Adipocyte (in vitro differentiated cells): ENCODE measurements at regions not wholly inside any gene's neighbourhood (a gene's known extent, or its start where the extent isn't known, plus 50 kb on each side); places are given as distances from the start of the nearest gene placed in this dataset.

Experiments
- DNase-seq: peaks from one replicate; pipeline ENCODE4 v3.0.0-alpha.2; 2015; ENCODE audit warnings: low read depth
- H3K27me3 ChIP-seq: replicated peaks from 2 replicates; pipeline ENCODE4 v1.7.0; 2013; ENCODE audit warnings: mild to moderate bottlenecking, low read length, moderate library complexity; ENCODE audit not compliant: control insufficient read depth, insufficient read depth
- H3K36me3 ChIP-seq: 2 replicates; pipeline ENCODE4 v1.7.0; 2013; ENCODE audit warnings: low read length, mild to moderate bottlenecking, moderate library complexity; ENCODE audit not compliant: control insufficient read depth, insufficient read depth, severe bottlenecking
- H3K4me1 ChIP-seq: 2 replicates; pipeline ENCODE4 v1.7.0; 2013; ENCODE audit warnings: mild to moderate bottlenecking, low read length, moderate library complexity; ENCODE audit not compliant: control insufficient read depth, insufficient read depth
- H3K4me3 ChIP-seq: 2 replicates; pipeline ENCODE4 v1.7.0; 2013; ENCODE audit warnings: mild to moderate bottlenecking, low read length, moderate library complexity
- H3K9ac ChIP-seq: 2 replicates; pipeline ENCODE4 v1.7.0; 2013; ENCODE audit warnings: mild to moderate bottlenecking, low read length, moderate library complexity
- H3K9me3 ChIP-seq: 2 replicates; pipeline ENCODE4 v1.7.0; 2013; ENCODE audit warnings: mild to moderate bottlenecking, low read length, moderate library complexity; ENCODE audit not compliant: control insufficient read depth

DNA sequence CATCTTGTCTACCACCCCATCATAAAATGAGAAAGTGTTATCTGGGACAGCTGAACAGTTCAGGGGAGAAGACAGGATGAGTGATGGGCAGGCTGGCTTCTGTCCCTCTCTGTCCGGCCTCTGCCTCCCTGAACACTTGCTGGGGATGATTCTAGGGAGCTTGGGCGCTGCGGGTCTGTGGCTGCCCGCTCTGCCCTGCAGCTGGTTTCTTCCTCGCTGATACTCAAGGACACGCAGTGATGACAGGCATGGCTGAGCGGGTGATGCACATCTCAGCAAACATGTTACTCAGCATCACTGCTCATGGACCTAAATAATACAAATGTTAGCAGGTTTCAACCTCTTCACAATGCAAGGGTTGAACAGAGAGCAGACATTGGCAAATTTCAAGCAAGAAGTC, 161.1 kb downstream of the TMEM18 start:
- no peak overlapping the region for H3K4me3 ChIP-seq
- no peak for DNase-seq
- no peaks in the 10 kb centered on the region for H3K36me3 ChIP-seq
- no peaks in the 10 kb centered on the region for H3K27me3 ChIP-seq
- no peaks in the 10 kb centered on the region for H3K4me1 ChIP-seq
- no peaks in the 10 kb centered on the region for H3K9me3 ChIP-seq
- no peak overlapping the region for H3K9ac ChIP-seq

DNA sequence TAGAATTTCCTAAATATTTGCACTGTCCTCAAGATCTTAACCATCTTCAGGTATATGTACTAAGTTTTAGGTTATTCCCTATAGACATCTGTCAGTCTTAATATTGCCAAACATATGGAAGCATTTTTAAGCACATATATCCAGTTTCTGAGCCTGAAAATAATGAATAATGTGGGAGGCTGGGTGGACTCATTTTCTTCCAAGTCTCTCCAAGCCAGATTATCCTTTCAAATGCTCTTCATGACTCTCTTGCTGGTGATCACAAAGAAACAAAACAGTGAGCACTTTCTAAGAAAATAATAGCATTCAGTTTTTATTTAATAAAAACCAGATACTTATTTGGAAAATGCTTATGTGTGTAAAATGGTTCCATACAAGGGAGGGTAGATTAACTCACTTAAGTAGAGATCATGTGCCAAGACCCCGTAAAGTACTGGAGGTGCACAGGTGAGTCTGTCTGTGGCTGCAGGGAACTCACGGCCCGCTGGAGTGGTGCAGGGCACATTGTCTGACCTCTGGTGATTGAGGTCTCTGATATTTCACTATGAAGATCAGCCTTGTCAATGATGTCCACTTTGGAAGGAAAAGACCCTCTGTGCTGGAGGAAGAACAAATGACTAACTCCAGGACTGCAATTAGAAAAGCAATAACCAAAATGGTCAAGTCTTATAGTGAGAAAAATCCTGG, 161.6 kb downstream of the TMEM18 start:
- Histone ChIP-seq H3K4me3 (no peak overlapping the region), H3K9me3 (no peaks in the 10 kb centered on the region), H3K4me1 (no peaks in the 10 kb centered on the region), H3K36me3 (no peaks in the 10 kb centered on the region), H3K9ac (no peak overlapping the region), H3K27me3 (no peaks in the 10 kb centered on the region)
- no peak for DNase-seq

- H3K4me3 ChIP-seq, result no peak overlapping the region
- H3K27me3 ChIP-seq, result no peaks in the 10 kb centered on the region
- peaks cover 3% of the 10 kb centered on the region for H3K9me3 ChIP-seq
- H3K9ac ChIP-seq, result no peak overlapping the region
- no peaks in the 10 kb centered on the region for H3K4me1 ChIP-seq
- no peak for DNase-seq
- no peaks in the 10 kb centered on the region for H3K36me3 ChIP-seq
Measured at GRCh38 chr2:513981-514706, 163.1 kb downstream of the TMEM18 start.

- peaks cover 3% of the 10 kb centered on the region for H3K27me3 ChIP-seq
- DNase-seq, result no peak
- peaks cover 4% of the 10 kb centered on the region for H3K9me3 ChIP-seq
- H3K9ac ChIP-seq, result no peak overlapping the region
- H3K4me1 ChIP-seq, result no peaks in the 10 kb centered on the region
- H3K36me3 ChIP-seq, result no peaks in the 10 kb centered on the region
- no peak overlapping the region for H3K4me3 ChIP-seq
Measured at GRCh38 chr2:510839-511238, 166.4 kb downstream of the TMEM18 start.

GRCh38 chr2:509888-510287, 167.3 kb downstream of the TMEM18 start:
- Histone ChIP-seq H3K27me3 (peaks cover 3% of the 10 kb centered on the region), H3K4me1 (no peaks in the 10 kb centered on the region), H3K4me3 (no peak overlapping the region), H3K36me3 (no peaks in the 10 kb centered on the region), H3K9ac (no peak overlapping the region), H3K9me3 (peaks cover 4% of the 10 kb centered on the region)
- DNase-seq, result no peak

GRCh38 chr2:508121-508520, 169.1 kb downstream of the TMEM18 start:
- peaks cover 3% of the 10 kb centered on the region for H3K27me3 ChIP-seq

GRCh38 chr2:506866-507265, 170.3 kb downstream of the TMEM18 start:
- peaks cover 3% of the 10 kb centered on the region for H3K27me3 ChIP-seq
- no peak for DNase-seq

More at GRCh38 chr2:508121-508520, 169.1 kb downstream of the TMEM18 start:
- Histone ChIP-seq H3K4me1 (no peaks in the 10 kb centered on the region), H3K36me3 (no peaks in the 10 kb centered on the region), H3K9me3 (peaks cover 4% of the 10 kb centered on the region), H3K9ac (no peak overlapping the region), H3K4me3 (no peak overlapping the region)
- no peak for DNase-seq

DNA sequence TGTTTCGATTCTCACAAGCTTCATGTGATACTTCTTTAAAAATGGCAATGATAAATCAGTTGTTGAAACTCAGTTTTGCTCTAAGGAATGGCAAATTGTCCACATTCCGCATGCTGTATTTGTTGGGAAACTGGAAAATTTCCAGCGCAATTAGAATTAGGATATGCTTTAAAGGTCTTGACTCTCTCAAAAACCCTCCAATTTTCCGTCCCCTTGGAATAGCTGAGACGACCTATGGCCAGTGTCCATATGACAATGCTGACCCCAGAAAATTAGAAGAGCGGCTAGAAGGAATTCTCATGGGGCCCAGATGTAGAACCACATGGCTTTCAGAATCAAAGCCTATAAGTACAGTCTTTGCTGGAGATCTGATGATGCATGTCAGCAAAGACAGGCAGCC, 170.8 kb downstream of the TMEM18 start:
- Histone ChIP-seq H3K4me1 (no peaks in the 10 kb centered on the region), H3K9me3 (peaks cover 4% of the 10 kb centered on the region), H3K27me3 (peaks cover 3% of the 10 kb centered on the region), H3K9ac (no peak overlapping the region), H3K36me3 (no peaks in the 10 kb centered on the region), H3K4me3 (no peak overlapping the region)
- no peak for DNase-seq

More at GRCh38 chr2:506866-507265, 170.3 kb downstream of the TMEM18 start:
- Histone ChIP-seq H3K9me3 (peaks cover 4% of the 10 kb centered on the region), H3K4me3 (no peak overlapping the region), H3K9ac (no peak overlapping the region), H3K36me3 (no peaks in the 10 kb centered on the region), H3K4me1 (no peaks in the 10 kb centered on the region)

GRCh38 chr2:505941-506340, 171.3 kb downstream of the TMEM18 start:
- H3K4me3 ChIP-seq, result no peak overlapping the region
- no peak overlapping the region for H3K9ac ChIP-seq
- H3K9me3 ChIP-seq, result peaks cover 4% of the 10 kb centered on the region
- peaks cover 3% of the 10 kb centered on the region for H3K27me3 ChIP-seq
- H3K4me1 ChIP-seq, result no peaks in the 10 kb centered on the region
- DNase-seq, result no peak
- no peaks in the 10 kb centered on the region for H3K36me3 ChIP-seq

- no peak for DNase-seq
- H3K4me3 ChIP-seq, result no peak overlapping the region
- H3K27me3 ChIP-seq, result peaks cover 6% of the 10 kb centered on the region
- no peaks in the 10 kb centered on the region for H3K36me3 ChIP-seq
- no peak overlapping the region for H3K9ac ChIP-seq
- no peaks in the 10 kb centered on the region for H3K4me1 ChIP-seq
- no peaks in the 10 kb centered on the region for H3K9me3 ChIP-seq
Measured at GRCh38 chr2:503288-503999, 173.8 kb downstream of the TMEM18 start.

DNA sequence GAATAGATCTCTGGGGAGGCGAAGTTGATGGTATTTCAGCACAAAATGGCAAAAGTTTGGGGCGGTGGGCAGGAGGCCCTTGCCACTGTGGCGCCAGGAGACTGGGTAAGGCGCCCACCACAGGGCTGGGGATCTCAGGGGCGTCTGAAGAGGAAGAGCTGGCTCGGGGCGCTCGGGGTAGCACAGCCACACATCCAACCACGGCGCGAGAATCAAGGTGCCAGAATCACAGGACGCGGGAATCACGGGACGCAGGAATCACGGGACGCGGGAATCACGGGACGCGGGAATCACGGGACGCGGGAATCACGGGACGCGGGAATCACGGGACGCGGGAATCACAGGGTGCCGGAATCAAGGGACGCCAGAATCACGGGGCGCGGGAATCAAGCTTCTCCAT, 174.4 kb downstream of the TMEM18 start:
- H3K27me3 ChIP-seq, result peaks cover 6% of the 10 kb centered on the region
- no peaks in the 10 kb centered on the region for H3K9me3 ChIP-seq
- H3K4me1 ChIP-seq, result no peaks in the 10 kb centered on the region
- H3K4me3 ChIP-seq, result no peak overlapping the region
- no peak overlapping the region for H3K9ac ChIP-seq
- no peak for DNase-seq
- no peaks in the 10 kb centered on the region for H3K36me3 ChIP-seq
